Thyroid gland (tissue), 4 donors: ENCODE measurements at regions not wholly inside any gene's neighbourhood (a gene's known extent, or its start where the extent isn't known, plus 50 kb on each side); places are given as distances from the start of the nearest gene placed in this dataset.
"Not testable (repeated sequence)": the region's sequence is repeated elsewhere in the genome, so short reads cannot be mapped to it uniquely, and the experiment has no call there.

Source experiments
- DNase-seq, 2 donors: peaks; one replicate each; pipeline ENCODE4 v3.0.0-alpha.2; 2019
- H3K27ac ChIP-seq, 3 donors: fragments of 200-600 bp; sonication (generic); 1 replicate in 2 of 3; 2 replicates in 1 of 3; pipeline ENCODE4 v1.5.1; 2016 to 2019; ENCODE audit warnings: mild to moderate bottlenecking in 1 of 3, moderate library complexity in 1 of 3
- H3K27me3 ChIP-seq: fragments of 200-600 bp; sonication (generic); one replicate; pipeline ENCODE4 v1.5.1; 2019
- H3K36me3 ChIP-seq, 2 donors: fragments of 200-600 bp; sonication (generic); one replicate each; pipeline ENCODE4 v1.5.1; 2016 to 2019
- H3K4me1 ChIP-seq, 2 donors: fragments of 200-600 bp; sonication (generic); one replicate each; pipeline ENCODE4 v1.5.1; 2017 to 2019
- H3K4me3 ChIP-seq, 3 donors: fragments of 200-600 bp; sonication (generic); replicated peaks in 1 of 3; 1 replicate in 2 of 3; 2 replicates in 1 of 3; pipeline ENCODE4 v1.5.1; 2016; ENCODE audit warnings: mild to moderate bottlenecking in 1 of 3
- H3K9me3 ChIP-seq: fragments of 200-600 bp; sonication (generic); one replicate; pipeline ENCODE4 v1.5.1; 2017
- CTCF ChIP-seq, 6 experiments: fragments of 200-600 bp in 3 of 6; fragments of 450-650 bp in 3 of 6; sonication (generic) in 3 of 6; IDR thresholded peaks; one replicate each; pipeline ENCODE4 v1.5.1; 2016 to 2019; ENCODE audit warnings: antibody characterized with exemption in 6 of 6, mild to moderate bottlenecking in 2 of 6, inconsistent platforms in 1 of 6, moderate library complexity in 1 of 6
- POLR2A ChIP-seq, 2 donors: fragments of 450-650 bp; IDR thresholded peaks; one replicate each; pipeline ENCODE4 v1.6.1; 2017; ENCODE audit warnings: antibody characterized with exemption in 2 of 2, mild to moderate bottlenecking in 2 of 2, moderate library complexity in 1 of 2
- WGBS, 2 donors: methylation state at CpG; one replicate each; pipeline ENCODE4 v1.1.5; 2017; 5-methylcytosine and 5-hydroxymethylcytosine counted together
- intact Hi-C: fragments of 100-400 bp; cut with DNase I; formaldehyde crosslinking; loops from one replicate; pipeline ENCODE4 v1.15.1; 2023

DNA sequence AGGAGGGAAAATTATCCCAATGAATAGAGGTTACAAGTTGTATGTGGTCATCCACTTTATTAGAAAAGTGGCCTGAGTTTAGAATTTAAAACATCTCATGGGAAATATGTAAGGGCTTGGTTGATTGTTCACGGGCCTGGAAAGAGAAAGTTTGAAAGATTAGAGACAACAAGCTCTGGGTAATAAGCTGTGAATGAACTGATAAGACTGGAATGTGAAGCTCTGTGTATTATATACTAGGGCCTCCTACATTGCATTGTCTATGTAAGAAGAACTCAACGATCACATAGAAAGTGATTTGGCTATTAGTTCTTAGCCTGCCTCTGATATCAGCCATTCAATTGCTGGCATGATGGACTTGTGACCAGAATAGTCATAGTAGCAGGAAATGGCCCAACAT, 199.2 kb upstream of the MAGI2 start:
- Histone ChIP-seq H3K4me1 (no peaks in the 10 kb centered on the region), H3K36me3 (no peaks in the 10 kb centered on the region), H3K27ac (no peak overlapping the region), H3K4me3 (no peak overlapping the region), H3K27me3 (no peaks in the 10 kb centered on the region), H3K9me3 (no peaks in the 10 kb centered on the region)
- no peak for DNase-seq
- intact Hi-C loops = no loop called here
- 58 to 63% methylated on average over 2 of the region's 2 CpGs for WGBS, 2 donors
- TF ChIP-seq CTCF (IDR thresholded peaks at IDR 0.05) = no peak
- TF ChIP-seq POLR2A (IDR thresholded peaks at IDR 0.05) = no peak

DNA sequence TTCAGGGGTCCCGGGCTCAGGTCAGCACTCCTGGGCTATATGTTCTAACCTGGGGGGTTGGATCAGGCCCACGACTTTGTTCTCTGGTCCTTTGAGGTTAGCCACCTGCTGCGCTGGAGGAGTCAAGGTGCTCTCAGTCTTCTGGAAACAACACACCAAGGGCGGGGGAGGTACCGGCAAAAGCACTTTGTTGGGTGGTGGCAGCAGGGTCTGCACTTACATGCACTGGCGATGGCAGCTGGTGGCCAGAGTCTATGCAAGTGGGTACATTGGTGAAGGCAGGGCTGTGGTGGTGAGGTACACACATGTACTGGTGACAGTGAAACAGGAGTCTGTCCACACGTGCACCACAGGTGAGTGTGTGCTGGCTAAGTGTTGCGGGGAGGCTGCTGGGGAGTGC, 194.2 kb upstream of the MAGI2 start:
- no peak for DNase-seq
- no peak overlapping the region for H3K27ac ChIP-seq
- H3K4me1 ChIP-seq = no peaks in the 10 kb centered on the region
- no peaks in the 10 kb centered on the region for H3K27me3 ChIP-seq
- TF ChIP-seq POLR2A (IDR thresholded peaks at IDR 0.05) = no peak
- TF ChIP-seq CTCF (IDR thresholded peaks at IDR 0.05) = no peak
- 88 to 96% methylated on average over 7 to 8 of the region's 8 CpGs for WGBS, 2 donors
- H3K4me3 ChIP-seq = no peak overlapping the region
- H3K36me3 ChIP-seq = no peaks in the 10 kb centered on the region
- H3K9me3 ChIP-seq = no peaks in the 10 kb centered on the region
- intact Hi-C loops = no loop called here

GRCh38 chr7:79646278-79646677, 192.8 kb upstream of the MAGI2 start:
- no peak for TF ChIP-seq CTCF (IDR thresholded peaks at IDR 0.05)
- TF ChIP-seq POLR2A (IDR thresholded peaks at IDR 0.05) = no peak
- no peak for DNase-seq
- H3K4me3 ChIP-seq = no peak overlapping the region
- H3K27ac ChIP-seq = no peak overlapping the region
- intact Hi-C loops = no loop called here
- no peaks in the 10 kb centered on the region for H3K4me1 ChIP-seq
- H3K9me3 ChIP-seq = no peaks in the 10 kb centered on the region
- H3K36me3 ChIP-seq = no peaks in the 10 kb centered on the region
- H3K27me3 ChIP-seq = no peaks in the 10 kb centered on the region
- WGBS, 2 donors = 88 to 92% methylated on average over 4 of the region's 4 CpGs

- Histone ChIP-seq H3K27ac (no peak overlapping the region), H3K36me3 (no peaks in the 10 kb centered on the region), H3K4me1 (no peaks in the 10 kb centered on the region), H3K27me3 (no peaks in the 10 kb centered on the region), H3K4me3 (no peak overlapping the region), H3K9me3 (no peaks in the 10 kb centered on the region)
- intact Hi-C loops = no loop called here
- DNase-seq = no peak
- no peak for TF ChIP-seq CTCF (IDR thresholded peaks at IDR 0.05)
Observed at GRCh38 chr7:79636849-79637248, 183.4 kb upstream of the MAGI2 start.

DNA sequence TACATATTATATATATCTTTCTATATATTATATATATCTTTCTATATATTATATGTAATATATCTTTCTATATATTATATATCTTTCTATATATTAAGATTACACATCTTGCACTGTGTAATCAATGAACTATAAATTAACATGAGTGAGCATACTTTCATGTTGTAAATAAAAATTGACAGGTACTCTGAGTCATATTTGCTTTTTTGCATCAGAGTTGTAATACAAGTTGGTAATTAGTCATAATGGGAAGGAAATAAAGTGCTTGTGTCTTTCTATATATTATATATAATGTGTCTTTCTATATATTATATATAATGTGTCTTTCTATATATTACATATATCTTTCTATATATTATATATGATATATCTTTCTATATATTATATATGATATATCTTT, 172.5 kb upstream of the MAGI2 start:
- H3K4me3 ChIP-seq, H3K27ac ChIP-seq, H3K27me3 ChIP-seq, intact Hi-C loops, H3K9me3 ChIP-seq, H3K4me1 ChIP-seq, DNase-seq, H3K36me3 ChIP-seq: not testable (repeated sequence)

DNA sequence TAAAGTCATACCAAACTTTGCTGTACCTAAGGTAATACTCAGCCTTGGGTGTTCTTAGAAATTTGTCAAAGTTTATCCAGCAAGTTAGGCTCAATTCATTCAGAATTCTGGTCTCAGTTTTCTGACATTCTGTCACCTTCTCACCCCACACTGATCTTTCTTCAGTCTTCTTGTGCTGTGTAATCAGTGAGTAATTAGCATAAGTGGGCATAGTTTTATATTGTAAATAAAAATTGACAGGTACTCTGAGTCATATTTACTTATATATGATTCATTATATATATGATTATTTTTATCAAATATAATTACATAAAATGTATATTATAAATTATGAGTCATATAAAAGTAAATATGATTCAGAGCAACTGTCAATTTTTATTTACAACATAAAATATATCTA, 170.9 kb upstream of the MAGI2 start:
- intact Hi-C loops = no loop called here
- H3K4me1 ChIP-seq = no peaks in the 10 kb centered on the region
- TF ChIP-seq POLR2A (IDR thresholded peaks at IDR 0.05) = no peak
- TF ChIP-seq CTCF (IDR thresholded peaks at IDR 0.05) = no peak
- no peak overlapping the region for H3K27ac ChIP-seq
- no peak for DNase-seq
- no peaks in the 10 kb centered on the region for H3K9me3 ChIP-seq
- H3K27me3 ChIP-seq = no peaks in the 10 kb centered on the region
- H3K4me3 ChIP-seq = no peak overlapping the region
- no peaks in the 10 kb centered on the region for H3K36me3 ChIP-seq
